ENCODE measurements at regions not wholly inside any gene's neighbourhood (a gene's known extent, or its start where the extent isn't known, plus 50 kb on each side); places are given as distances from the start of the nearest gene placed in this dataset.

DNA sequence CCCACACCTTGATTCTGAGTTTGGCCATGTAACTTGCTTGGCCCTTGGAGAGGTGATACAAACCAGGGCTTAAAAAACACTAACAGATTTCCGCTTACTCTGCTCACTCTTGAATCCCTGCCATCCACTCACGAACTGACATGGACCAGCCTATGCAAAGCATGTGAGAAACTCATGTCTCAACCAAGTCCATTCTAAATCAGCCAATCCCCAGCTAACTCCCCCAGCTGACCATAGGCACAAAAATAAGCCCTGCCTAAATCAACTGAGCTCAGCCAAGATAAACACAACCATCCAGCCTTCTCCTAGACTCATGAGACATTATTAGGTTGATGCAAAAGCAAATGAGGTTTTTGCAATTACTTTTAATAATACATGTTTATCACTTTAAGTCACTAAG is 353.9 kb upstream of the TBX3 start:
- no peak for DNase-seq (ENCODE audit: low read depth, low spot score)
- H3K4me3 ChIP-seq (ENCODE audit: low read length) = no peak overlapping the region

DNA sequence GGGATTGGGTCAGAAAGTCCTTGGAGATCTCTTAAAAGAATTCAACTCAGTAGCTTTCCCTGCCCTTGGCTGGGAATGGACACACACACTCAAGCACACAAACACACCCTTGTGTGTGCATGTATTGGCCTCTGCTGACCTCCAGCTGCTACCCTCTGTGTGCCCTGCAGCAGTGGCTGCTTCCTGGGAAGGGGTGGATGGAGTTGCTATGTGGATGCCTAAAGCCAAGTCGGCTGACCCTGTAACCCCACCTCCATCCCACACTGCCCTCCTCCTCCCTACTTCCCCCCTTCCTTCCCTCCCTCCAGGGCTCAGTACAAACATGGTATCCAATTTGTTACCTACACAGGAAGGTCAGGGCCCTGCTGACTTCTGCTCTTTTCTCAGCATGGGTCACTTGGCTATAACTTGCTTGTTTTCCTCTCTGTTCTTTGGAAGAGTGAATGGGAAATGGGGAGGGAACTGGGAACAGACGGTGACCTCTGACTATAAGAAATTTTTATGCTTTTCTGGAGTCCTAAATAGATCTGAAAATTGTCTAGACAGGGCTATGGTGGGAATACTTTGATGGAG is 351.6 kb upstream of the TBX3 start:
- no peak for DNase-seq (ENCODE audit: low read depth, low spot score)

DNA sequence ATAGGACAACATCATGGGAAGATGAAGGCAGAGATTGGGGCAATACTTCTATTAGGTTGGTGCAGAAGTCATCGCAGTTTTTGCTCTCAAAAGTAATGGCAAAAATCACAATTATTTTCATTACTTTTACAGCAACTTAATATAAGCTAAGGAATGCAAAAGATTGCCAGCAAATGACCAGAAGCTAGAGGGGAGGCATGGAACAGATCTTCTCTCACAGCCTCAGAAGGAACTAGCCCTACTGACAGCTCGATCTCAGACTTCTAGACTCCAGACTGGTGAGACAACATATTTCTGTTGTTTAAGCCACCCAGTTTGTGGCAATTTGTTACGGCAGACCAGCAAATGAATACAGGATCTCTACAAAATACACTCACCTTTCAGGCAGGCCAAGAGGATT is 348.5 kb upstream of the TBX3 start:
- no peak overlapping the region for H3K4me3 ChIP-seq (ENCODE audit: low read length)
- no peak for DNase-seq (ENCODE audit: low read depth, low spot score)

More for the DNA sequence above, 351.6 kb upstream of the TBX3 start:
- H3K4me3 ChIP-seq (ENCODE audit: low read length) = no peak overlapping the region

DNA sequence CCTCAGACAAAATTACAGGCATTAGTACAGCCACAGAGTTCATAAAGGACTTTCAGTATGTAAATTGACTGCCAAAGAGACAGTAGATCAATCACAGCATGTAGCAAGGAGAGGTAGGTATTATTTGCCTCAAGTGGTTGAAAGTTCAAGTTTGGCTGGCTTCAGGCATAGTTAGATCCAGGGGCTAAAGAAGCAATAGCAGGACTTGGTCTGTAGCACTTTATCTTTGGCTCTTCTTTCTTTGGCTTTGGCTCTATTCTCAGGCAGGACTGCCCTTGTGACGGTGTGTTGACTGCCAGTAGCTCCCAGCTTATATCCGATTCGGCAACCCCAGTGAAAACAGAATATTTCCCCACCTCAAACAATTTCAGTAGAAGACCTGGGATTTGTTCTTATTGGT is 346.0 kb upstream of the TBX3 start:
- H3K4me3 ChIP-seq (ENCODE audit: low read length) = no peak overlapping the region
- DNase-seq (ENCODE audit: low read depth, low spot score) = no peak

DNA sequence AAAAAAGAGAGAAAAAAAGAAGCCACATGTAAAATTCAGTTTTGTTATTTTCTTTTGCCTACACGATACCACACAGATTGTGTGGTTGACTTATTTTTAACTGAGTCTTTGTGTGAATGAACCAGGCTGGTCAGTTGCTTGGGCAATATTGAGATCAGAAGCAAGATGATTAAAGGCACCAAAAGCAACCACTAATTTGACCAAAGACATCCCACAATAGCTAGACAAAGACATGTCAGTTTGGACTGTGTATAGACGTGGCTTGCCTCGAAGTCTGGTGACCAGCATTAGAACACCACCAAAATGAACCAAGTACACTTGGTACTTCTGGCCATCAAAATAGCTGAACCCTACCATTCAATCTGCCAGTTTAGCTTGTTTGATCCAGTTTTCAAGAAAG is 340.6 kb upstream of the TBX3 start:
- DNase-seq (ENCODE audit: low read depth, low spot score) = no peak
- no peak overlapping the region for H3K4me3 ChIP-seq (ENCODE audit: low read length)

DNA sequence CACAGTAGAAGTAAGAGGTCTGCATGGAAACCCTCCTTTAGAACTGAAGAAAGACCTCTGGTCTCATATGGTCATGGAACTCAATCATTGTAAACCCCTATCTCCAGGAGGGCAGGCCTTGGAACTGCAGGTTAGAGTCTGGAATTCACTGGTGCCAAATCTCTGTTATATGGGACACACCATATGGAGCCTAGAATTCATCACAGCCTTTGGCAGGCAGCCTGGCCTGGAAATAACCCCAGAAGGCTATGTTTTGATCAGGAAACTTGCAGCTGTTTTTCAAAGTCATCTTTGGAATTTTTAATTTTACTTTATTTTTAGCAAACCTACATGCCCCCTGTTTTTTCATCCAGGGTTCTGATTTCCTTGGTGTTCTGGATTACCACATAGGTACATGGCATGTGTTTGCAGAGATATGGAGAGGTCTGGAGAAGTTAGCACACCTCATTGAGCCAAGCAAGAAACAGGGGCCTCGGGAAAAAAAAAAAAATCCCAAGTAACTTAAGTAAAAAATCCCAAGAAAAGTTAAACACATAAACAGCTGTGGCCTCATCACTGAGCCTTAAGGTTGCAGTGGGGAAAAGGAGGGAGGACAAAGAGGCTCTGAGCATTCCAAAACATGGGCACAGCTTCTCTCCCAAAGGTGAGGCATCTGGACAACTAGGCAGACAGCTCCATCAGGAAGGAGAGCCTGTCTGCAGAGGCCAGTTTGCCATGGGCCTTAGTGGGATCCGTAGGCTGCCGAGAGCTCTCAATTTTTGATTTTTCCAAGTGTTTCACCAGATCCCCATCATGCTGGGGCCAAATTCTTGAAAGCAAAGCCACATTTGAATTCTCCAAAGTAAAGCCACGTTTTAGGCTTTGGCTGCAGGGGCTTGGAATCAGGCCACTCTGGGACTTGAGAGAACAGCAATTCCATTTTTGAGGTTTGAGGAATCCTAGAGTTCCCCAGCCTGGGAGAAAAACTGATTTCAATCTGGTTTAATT is 339.6 kb upstream of the TBX3 start:
- no peak overlapping the region for H3K4me3 ChIP-seq (ENCODE audit: low read length)
- DNase-seq (ENCODE audit: low read depth, low spot score) = no peak

DNA sequence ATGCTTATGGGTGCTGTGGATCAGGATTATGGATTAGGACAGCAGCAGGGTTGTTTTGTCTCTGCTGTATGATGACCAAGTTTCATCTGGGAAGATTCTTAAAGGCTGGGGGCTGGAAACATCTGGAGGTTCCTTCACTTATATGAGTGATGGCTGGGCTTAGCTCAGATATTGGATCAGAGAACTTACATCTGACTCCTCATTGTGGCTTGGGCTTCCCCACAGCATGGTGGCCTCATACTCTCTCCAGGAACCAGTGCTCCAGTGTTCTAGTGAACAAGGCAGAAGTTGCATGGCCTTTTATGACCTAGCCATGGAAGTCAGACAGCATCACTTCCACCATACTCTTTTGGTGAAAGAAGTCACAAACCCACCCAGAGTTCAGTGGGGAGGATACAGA is 336.1 kb upstream of the TBX3 start:
- no peak for DNase-seq (ENCODE audit: low read depth, low spot score)
- no peak overlapping the region for H3K4me3 ChIP-seq (ENCODE audit: low read length)

DNA sequence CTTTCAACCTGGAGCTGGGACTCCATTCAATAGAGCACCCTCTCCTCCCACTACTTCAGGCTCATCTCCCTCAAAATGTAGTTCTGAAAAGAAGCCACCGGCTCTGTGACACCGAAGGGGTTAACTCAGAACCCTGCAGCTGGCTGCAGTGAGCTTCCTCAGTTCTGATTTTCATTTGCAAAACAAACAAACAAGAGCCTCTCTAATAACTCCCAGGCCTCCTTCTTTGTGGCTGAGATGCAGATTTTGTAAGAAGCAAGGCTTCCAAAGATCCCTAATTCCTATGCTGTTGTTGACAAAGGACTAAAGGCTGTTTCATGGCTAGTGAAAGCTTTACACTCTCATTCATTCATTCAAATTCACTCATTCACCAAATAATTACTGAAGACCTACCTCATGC is 333.4 kb upstream of the TBX3 start:
- no peak for DNase-seq (ENCODE audit: low read depth, low spot score)
- no peak overlapping the region for H3K4me3 ChIP-seq (ENCODE audit: low read length)

DNA sequence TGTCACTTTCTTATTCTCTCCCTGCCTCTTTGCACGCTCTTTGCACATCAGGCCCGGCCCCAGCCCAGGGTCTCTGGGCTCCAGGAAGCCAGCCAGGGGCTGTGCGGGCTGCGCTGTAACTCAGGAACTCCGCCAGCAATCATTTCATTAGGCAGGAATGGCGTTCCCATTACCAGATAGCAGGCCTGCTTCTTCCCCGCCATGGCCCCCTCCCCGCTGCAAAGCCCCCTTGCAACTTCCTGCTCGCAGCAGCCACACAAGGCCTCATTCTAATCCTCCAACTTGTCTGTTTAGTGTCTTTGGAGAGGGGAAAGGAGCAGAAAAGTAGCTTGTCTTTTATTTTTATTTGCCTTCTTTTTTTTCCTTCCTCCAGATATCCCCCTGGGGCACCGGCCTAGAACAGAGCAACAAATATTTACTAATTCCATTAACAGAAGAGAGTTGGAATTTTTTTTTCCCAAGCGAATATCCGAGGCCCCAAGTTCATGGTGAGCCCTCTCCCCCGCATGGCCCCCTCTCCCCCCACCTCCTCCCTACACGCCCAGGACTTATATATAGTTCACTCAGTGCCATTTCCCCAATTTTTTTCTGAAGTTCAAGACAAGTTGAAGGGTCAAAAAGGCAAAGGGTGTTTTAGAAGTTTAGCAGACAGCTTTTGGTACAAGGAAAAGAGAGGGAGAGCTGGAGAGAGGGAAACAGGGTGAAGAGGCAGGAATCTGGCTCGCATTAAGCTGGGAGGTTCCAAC is 329.4 kb upstream of the TBX3 start:
- no peak for DNase-seq (ENCODE audit: low read depth, low spot score)
- no peak overlapping the region for H3K4me3 ChIP-seq (ENCODE audit: low read length)

DNA sequence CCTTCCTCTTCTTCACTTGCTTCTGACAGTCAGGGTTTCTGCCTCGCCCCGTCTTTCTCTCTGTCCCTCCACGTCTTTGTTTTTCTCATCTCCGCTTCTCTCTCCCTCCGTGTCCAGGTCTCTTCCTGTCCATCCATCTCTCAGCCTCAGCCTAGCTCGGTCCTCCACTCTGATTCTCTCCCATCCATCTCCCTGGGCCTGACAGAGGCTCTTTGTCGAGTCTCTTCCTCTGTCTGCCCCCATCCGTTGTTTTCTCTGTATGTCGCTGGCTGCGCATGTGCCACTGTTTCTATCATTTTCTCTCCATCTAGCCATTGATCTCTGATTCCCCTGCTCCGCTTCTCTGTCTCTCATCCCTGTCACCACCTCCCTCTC is 328.9 kb upstream of the TBX3 start:
- H3K4me3 ChIP-seq (ENCODE audit: low read length) = no peak overlapping the region
- no peak for DNase-seq (ENCODE audit: low read depth, low spot score)

DNA sequence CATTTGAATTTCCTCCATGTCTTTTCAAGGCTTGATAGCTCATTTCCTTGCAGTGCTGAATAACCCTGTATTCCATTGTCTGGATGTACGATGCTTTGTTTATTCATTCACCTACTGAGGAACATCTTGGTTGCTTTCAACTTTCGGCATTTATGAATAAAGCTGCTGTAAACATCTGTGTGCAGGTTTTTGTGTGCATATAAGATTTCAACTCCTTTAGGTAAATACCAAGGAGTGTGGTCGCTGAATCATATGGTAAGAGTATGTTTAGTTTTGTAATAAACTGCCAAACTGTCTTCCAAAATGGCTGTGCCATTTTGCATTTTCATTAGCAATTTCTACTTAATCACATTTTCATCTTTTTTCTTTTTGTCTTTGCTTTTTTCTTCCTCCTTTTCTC is 327.7 kb upstream of the TBX3 start:
- no peak for DNase-seq (ENCODE audit: low read depth, low spot score)
- no peak overlapping the region for H3K4me3 ChIP-seq (ENCODE audit: low read length)

DNA sequence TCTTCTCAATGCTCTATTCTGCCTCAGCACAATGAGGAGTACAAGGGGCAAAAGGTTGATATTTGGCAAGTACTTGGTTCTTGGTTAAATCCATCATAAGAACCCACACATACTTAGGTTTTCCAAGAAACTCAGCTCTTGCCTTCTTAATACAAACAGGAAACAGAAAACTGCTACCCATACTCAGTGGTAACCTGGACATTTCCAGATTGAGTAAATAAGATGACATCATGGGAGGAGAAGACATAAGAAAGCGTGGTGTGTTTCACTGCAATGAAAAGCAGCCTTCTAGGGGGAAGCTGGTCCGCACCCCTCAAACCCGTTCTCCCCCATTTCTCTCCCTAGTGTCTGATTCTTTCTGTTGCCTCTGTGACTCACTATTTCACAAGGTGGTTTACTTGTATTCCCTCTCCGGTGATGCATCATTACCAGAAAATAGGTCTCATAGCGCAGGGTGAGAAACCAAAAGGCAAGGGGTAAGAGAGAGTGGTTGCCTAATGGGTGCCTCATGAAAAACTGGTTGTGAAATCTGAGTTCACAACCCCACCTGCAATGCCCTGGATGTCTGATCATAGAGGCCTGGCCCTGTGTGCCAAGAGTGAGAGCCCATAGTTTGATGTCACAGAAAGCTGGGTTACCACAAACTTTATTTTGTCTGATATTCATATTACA is 326.5 kb upstream of the TBX3 start:
- no peak for DNase-seq (ENCODE audit: low read depth, low spot score)
- no peak overlapping the region for H3K4me3 ChIP-seq (ENCODE audit: low read length)

DNA sequence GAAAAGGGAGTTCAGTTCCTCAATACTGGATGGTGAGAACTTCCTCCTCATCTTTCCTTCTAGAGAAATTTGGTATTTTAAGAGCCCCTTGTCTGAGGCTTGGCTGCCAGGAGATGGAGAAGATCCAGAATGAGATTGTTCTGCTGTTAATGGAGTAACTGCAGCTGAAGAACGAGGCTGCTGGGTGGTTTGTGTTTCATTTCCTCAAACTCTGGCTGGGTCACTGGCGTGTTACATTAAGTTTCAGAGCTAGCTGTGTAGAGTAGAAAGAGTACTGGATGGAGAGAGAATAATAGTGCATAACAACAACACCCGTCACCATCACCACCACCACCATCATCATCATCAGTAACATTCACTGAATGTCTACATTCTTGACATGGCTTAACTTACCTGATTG is 325.0 kb upstream of the TBX3 start:
- H3K4me3 ChIP-seq (ENCODE audit: low read length) = no peak overlapping the region
- DNase-seq (ENCODE audit: low read depth, low spot score) = no peak

DNA sequence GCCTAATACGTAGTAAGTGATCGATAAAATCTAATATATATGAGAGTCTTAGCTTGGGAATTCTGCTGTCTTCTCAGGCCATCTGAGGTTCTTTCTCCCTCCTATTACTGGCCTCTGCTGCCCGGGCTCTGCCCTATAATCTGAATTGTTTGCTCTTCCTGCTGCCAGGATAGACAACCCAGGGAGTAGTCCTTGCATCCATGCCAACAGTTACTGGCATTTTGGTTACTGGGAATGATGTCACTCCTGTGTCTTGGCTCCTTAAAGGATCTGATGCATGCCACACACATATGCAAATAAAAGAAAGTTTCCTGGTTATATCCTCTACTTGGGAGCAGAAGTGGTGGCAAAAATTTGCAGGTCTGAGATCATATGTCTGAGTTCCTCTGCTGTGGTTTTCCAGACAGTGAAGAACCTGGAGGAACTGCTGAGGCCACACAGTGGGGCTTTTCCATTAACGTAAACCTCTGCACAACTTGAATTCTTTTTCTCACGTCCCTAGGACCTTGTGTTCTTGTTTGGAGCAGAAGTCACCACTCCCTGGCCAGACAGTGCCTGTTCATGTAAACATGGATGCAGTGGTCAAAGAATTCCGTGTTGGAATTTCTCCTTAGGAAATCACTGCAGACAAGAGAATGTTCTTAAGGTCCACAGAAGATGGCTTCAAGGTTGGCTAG is 320.6 kb upstream of the TBX3 start:
- DNase-seq (ENCODE audit: low read depth, low spot score) = no peak
- H3K4me3 ChIP-seq (ENCODE audit: low read length) = no peak overlapping the region

DNA sequence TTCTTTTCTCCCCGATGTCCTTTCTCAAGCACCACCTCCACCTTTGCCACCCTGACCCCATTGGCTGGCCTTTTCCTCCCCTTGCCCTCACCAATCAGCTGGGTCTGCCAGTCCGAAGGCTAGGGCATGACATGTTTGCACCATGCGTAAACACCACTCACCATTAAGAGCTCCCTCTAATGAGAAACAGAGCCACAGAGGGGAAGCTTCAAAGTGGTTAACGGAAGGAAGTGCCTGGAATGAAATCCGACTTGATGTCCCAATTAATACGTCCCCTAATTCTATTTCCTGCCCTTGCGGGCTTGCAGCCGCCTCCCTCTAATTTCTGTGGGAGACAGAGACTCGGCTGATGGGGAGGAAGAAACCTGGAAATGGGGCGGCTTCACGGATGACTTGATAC is 318.5 kb upstream of the TBX3 start:
- no peak overlapping the region for H3K4me3 ChIP-seq (ENCODE audit: low read length)
- DNase-seq (ENCODE audit: low read depth, low spot score) = no peak

DNA sequence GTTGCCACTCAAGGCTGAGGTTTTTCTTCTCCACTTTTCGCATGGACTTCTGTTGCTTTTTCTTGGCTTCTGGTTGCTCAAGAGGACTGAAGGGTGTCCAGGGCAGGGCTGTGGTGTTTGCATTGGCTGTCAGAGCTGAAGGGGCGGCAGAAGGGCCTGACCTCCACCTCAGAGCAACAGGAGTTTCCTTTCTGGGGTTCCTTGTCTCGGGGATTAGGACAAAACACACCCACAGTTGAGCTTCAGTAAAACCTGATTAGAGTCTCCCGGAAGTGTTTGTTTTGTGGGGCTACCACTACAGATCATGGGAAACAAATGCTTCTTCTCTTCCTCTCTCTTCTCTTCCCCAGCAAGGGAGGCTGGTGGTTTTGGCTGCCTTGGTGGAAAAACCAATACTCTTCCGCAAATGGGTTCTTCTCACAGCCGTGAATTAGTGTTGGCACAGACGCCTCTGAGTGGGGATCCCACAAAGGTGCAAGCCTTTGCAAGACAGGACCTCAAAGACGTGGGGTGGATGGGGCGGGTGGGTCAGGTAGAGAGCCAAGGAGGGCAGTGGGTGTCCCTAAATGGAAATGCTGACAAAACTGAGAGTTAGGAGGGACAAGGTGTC is 317.7 kb upstream of the TBX3 start:
- no peak overlapping the region for H3K4me3 ChIP-seq (ENCODE audit: low read length)
- DNase-seq (ENCODE audit: low read depth, low spot score) = no peak

DNA sequence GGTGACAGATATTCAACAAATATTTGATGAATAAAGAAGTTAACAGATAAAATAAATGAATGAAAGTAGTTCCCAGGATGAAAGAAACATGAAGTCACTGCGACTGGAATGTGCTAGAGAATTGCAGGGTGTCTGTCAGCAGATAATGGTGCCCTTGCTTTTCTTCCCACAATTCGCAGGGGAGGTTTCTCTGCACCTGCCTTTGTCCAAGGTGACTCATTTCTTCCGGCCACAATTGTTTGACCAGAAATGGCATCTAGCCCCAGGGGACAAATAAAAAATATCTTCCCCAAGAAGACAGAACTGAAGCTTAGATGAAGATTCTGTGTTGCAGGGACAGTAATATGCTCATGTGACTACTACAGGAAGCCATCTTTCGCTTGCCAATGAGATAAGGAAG is 316.1 kb upstream of the TBX3 start:
- H3K4me3 ChIP-seq (ENCODE audit: low read length) = no peak overlapping the region
- no peak for DNase-seq (ENCODE audit: low read depth, low spot score)

DNA sequence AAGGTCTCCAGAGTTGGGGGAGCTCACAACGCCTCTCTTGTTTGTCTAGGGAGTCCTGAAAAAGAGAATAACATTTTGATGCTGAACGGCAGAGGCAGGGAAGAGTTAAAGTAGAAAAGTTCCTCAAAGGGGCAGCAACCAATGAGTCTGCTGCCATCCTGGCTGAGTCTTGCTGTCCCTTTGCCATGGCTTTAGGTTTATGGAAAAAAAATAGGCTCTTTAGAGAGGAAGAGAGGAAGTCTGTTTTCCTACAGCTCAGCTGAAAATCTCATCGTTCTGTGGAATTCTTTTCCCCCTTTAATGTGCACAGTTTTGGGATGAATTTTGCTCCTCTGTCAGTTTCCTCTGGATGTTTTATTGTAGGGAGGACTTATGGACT is 314.8 kb upstream of the TBX3 start:
- no peak overlapping the region for H3K4me3 ChIP-seq (ENCODE audit: low read length)
- no peak for DNase-seq (ENCODE audit: low read depth, low spot score)

Data from Jurkat, Clone E6-1 (cell line).